HCT116 (cell line): ENCODE measurements at regions not wholly inside any gene's neighbourhood (a gene's known extent, or its start where the extent isn't known, plus 50 kb on each side); places are given as distances from the start of the nearest gene placed in this dataset.

Experiments
- ATAC-seq: fragments of 200-7000 bp; cut with Tn5 transposase; 2 replicates; pipeline ENCODE4 v1.9.1; 2020; ENCODE audit warnings: mild to moderate bottlenecking, moderate library complexity
- BruUV-seq: library from RNA; stranded (reverse); fragments of 400-500 nt; replicated peaks from 2 replicates; lab custom pipeline; 2021; lab: Mats Ljungman, UMichigan
- CTCF ChIA-PET: fragments of 300-600 bp; sonication (Branson Sonifier 250); formaldehyde crosslinking; loops from one replicate; lab custom pipeline; 2021; ENCODE audit warnings: antibody characterized with exemption; lab: Charles Lee
- POLR2A ChIA-PET: fragments of 300-600, 350-600 bp; sonication (Branson Sonifier 250); formaldehyde crosslinking; loops from one replicate; lab custom pipeline; 2021; ENCODE audit warnings: antibody characterized with exemption; lab: Charles Lee
- RAD21 ChIA-PET, 2 experiments: fragments of 300-600 bp; sonication (Branson Sonifier 250); formaldehyde crosslinking; loops; one replicate each; lab custom pipeline; 2023; ENCODE audit warnings: low total read pairs in 2 of 2; ENCODE audit not compliant: uncharacterized antibody in 2 of 2, unreplicated experiment in 2 of 2, low non-redundant PET in 1 of 2; lab: Charles Lee
- DNase-seq: peaks from one replicate; pipeline ENCODE4 v3.0.0-alpha.2; 2010; ENCODE audit warnings: low read depth, low spot score
- H2AFZ ChIP-seq: fragments of 200-600 bp; shearing (Covaris generic), sonication (generic); 2 replicates; pipeline ENCODE4 v1.6.1; 2017; ENCODE audit warnings: low read depth, mixed run types, mixed read lengths, antibody characterized with exemption, low read length; ENCODE audit not compliant: poor library complexity, severe bottlenecking
- H3K27ac ChIP-seq: 2 replicates; pipeline ENCODE4 v1.5.1; 2012; ENCODE audit warnings: low read depth, low read length
- H3K27me3 ChIP-seq: fragments of 200-600 bp; sonication (generic); 2 replicates; pipeline ENCODE4 v1.6.1; 2016; ENCODE audit warnings: mixed run types, low read length, mixed read lengths; ENCODE audit not compliant: insufficient read depth
- H3K36me3 ChIP-seq, 2 experiments: fragments of 200-500 bp in 1 of 2; fragments of 200-600 bp in 1 of 2; sonication (Bioruptor generic) in 1 of 2; sonication (generic) in 1 of 2; 2 replicates each; pipeline versions ENCODE4 v1.5.1 to v1.6.1; 2014 to 2016; ENCODE audit warnings: low read length in 2 of 2, inconsistent platforms in 1 of 2, mixed read lengths in 1 of 2, mixed run types in 1 of 2; ENCODE audit not compliant: insufficient read depth in 2 of 2, control insufficient read depth in 1 of 2
- H3K4me1 ChIP-seq, 2 experiments: fragments of 200-600 bp in 1 of 2; sonication (generic) in 1 of 2; 2 replicates each; pipeline versions ENCODE4 v1.5.1 to v1.6.1; 2012 to 2017; ENCODE audit warnings: low read length in 2 of 2, inconsistent platforms in 1 of 2, mild to moderate bottlenecking in 1 of 2, mixed read lengths in 1 of 2, mixed run types in 1 of 2, moderate library complexity in 1 of 2; ENCODE audit not compliant: insufficient read depth in 2 of 2, control insufficient read depth in 1 of 2
- H3K4me2 ChIP-seq: fragments of 200-600 bp; sonication (generic); 2 replicates; pipeline ENCODE4 v1.6.1; 2017; ENCODE audit warnings: mixed run types, low read length, mixed read lengths
- H3K4me3 ChIP-seq, 2 experiments: fragments of 200-600 bp in 1 of 2; sonication (generic) in 1 of 2; replicated peaks in 1 of 2; 2 replicates each; pipeline ENCODE4 v1.5.1; 2011 to 2016; ENCODE audit warnings: low read length in 2 of 2, control low read depth in 1 of 2, low read depth in 1 of 2, mild to moderate bottlenecking in 1 of 2, mixed read lengths in 1 of 2, mixed run types in 1 of 2
- H3K79me2 ChIP-seq: fragments of 200-600 bp; sonication (generic); 2 replicates; pipeline ENCODE4 v1.6.1; 2017; ENCODE audit warnings: mild to moderate bottlenecking, mixed run types, low read length, moderate library complexity, mixed read lengths; ENCODE audit not compliant: insufficient read depth
- H3K9ac ChIP-seq: fragments of 200-600 bp; sonication (generic); 2 replicates; pipeline ENCODE4 v1.6.1; 2016; ENCODE audit warnings: low read length, mixed read lengths
- H3K9me2 ChIP-seq: fragments of 200-600 bp; sonication (generic), shearing (Covaris generic); 2 replicates; pipeline ENCODE4 v1.6.1; 2017; ENCODE audit warnings: mixed run types, mild to moderate bottlenecking, moderate library complexity; ENCODE audit not compliant: insufficient read depth
- H3K9me3 ChIP-seq, 2 experiments: fragments of 200-500 bp in 1 of 2; fragments of 200-600 bp in 1 of 2; sonication (Bioruptor generic) in 1 of 2; sonication (generic) in 1 of 2; 2 replicates each; pipeline ENCODE4 v1.6.1; 2014 to 2017; ENCODE audit warnings: low read length in 2 of 2, mixed read lengths in 2 of 2, inconsistent platforms in 1 of 2, low read depth in 1 of 2, mild to moderate bottlenecking in 1 of 2, mixed run types in 1 of 2, moderate library complexity in 1 of 2; ENCODE audit not compliant: control insufficient read depth in 1 of 2, insufficient read depth in 1 of 2
- H4K20me1 ChIP-seq: fragments of 200-600 bp; sonication (generic), shearing (Covaris generic); 2 replicates; pipeline ENCODE4 v1.6.1; 2017; ENCODE audit warnings: mixed run types, mild to moderate bottlenecking, moderate library complexity; ENCODE audit not compliant: insufficient read depth
- EGR1 ChIP-seq: IDR thresholded peaks from 2 replicates; pipeline ENCODE4 v1.6.1; 2012; ENCODE audit warnings: low read depth
- EZH2phosphoT487 ChIP-seq: fragments of 200-600 bp; IDR thresholded peaks from 2 replicates; pipeline ENCODE4 v1.6.1; 2018; ENCODE audit warnings: antibody characterized with exemption, borderline replicate concordance
- POLR2A ChIP-seq: IDR thresholded peaks from 2 replicates; pipeline ENCODE4 v1.7.0; 2011; ENCODE audit warnings: borderline replicate concordance; ENCODE audit not compliant: insufficient read depth, insufficient read length; ENCODE audit errors: extremely low read depth
- RAD21 ChIP-seq: IDR thresholded peaks from 2 replicates; pipeline ENCODE4 v1.6.1; 2012; ENCODE audit warnings: low read depth, mild to moderate bottlenecking
- SIN3A ChIP-seq: IDR thresholded peaks from 2 replicates; pipeline ENCODE4 v1.6.1; 2012; ENCODE audit warnings: low read depth
- SP1 ChIP-seq: IDR thresholded peaks from 2 replicates; pipeline ENCODE4 v1.6.1; 2012; ENCODE audit warnings: low read depth
- SRF ChIP-seq: IDR thresholded peaks from 2 replicates; pipeline ENCODE4 v1.6.1; 2012; ENCODE audit warnings: low read depth
- TCF7L2 ChIP-seq: IDR thresholded peaks from 2 replicates; pipeline ENCODE4 v1.7.0; 2011; ENCODE audit warnings: borderline replicate concordance, inconsistent platforms; ENCODE audit not compliant: insufficient read depth, insufficient read length; ENCODE audit errors: extremely low read depth
- YY1 ChIP-seq: IDR thresholded peaks from 2 replicates; pipeline ENCODE4 v1.6.1; 2011; ENCODE audit warnings: low read length, low read depth, moderate library complexity, mild to moderate bottlenecking; ENCODE audit not compliant: insufficient replicate concordance; ENCODE audit errors: extremely low read depth
- ZNF274 ChIP-seq: fragments of 200-500 bp; sonication (Bioruptor generic); IDR thresholded peaks from 2 replicates; pipeline ENCODE4 v1.6.1; 2014; ENCODE audit warnings: mild to moderate bottlenecking, low read depth, low read length, inconsistent platforms
- intact Hi-C: fragments of 100-400 bp; cut with micrococcal nuclease; formaldehyde crosslinking; loops from 2 replicates; pipeline ENCODE4 v1.10.0; 2022
- TF ChIP-seq, protein P1 (sequence below): IDR thresholded peaks from 2 replicates; pipeline ENCODE4 v1.6.1; 2012; ENCODE audit warnings: low read depth

DNA sequence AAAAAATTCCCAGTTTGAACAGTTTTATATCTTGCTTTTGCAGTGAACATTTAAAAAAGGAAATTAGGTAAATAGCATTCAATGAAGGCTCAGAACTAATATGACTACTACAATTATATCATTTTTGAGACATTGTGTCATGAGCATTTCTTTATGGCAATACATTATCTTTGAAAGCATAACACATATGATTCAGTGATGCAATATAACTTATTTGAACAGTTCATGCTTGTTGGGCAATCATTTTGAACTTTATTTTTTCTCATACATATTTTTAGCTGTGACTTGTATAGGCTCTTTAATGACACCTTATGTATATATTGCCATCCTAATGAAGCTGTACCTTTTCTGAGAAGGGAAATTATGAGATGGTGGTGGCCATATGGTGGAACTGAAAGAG, 828.6 kb upstream of the NR2F2 start:
- RAD21 ChIA-PET: no interaction called here
- intact Hi-C loops: no loop called here
- Histone ChIP-seq H3K79me2 (no peaks in the 10 kb centered on the region), H2AFZ (no peak overlapping the region), H3K9me3 (no peaks in the 10 kb centered on the region), H3K4me3 (no peak overlapping the region), H3K9me2 (no peaks in the 10 kb centered on the region), H3K4me2 (no peak overlapping the region), H3K4me1 (no peaks in the 10 kb centered on the region), H3K9ac (no peak overlapping the region), H3K36me3 (no peaks in the 10 kb centered on the region), H3K27ac (no peak overlapping the region), H3K27me3 (no peaks in the 10 kb centered on the region), H4K20me1 (no peaks in the 10 kb centered on the region)
- ATAC-seq (no peak), DNase-seq (no peak)
- CTCF ChIA-PET: no interaction called here
- no TSS peak for BruUV-seq
- POLR2A ChIA-PET: no interaction called here
- no peak for TF ChIP-seq SIN3A
- TF ChIP-seq EGR1: no peak
- TF ChIP-seq YY1: no peak
- no peak for TF ChIP-seq EZH2phosphoT487
- no peak for TF ChIP-seq RAD21
- no peak for TF ChIP-seq POLR2A
- no peak for TF ChIP-seq SP1
- no peak for TF ChIP-seq ZNF274
- no peak for TF ChIP-seq SRF
- TF ChIP-seq, protein P1, sequence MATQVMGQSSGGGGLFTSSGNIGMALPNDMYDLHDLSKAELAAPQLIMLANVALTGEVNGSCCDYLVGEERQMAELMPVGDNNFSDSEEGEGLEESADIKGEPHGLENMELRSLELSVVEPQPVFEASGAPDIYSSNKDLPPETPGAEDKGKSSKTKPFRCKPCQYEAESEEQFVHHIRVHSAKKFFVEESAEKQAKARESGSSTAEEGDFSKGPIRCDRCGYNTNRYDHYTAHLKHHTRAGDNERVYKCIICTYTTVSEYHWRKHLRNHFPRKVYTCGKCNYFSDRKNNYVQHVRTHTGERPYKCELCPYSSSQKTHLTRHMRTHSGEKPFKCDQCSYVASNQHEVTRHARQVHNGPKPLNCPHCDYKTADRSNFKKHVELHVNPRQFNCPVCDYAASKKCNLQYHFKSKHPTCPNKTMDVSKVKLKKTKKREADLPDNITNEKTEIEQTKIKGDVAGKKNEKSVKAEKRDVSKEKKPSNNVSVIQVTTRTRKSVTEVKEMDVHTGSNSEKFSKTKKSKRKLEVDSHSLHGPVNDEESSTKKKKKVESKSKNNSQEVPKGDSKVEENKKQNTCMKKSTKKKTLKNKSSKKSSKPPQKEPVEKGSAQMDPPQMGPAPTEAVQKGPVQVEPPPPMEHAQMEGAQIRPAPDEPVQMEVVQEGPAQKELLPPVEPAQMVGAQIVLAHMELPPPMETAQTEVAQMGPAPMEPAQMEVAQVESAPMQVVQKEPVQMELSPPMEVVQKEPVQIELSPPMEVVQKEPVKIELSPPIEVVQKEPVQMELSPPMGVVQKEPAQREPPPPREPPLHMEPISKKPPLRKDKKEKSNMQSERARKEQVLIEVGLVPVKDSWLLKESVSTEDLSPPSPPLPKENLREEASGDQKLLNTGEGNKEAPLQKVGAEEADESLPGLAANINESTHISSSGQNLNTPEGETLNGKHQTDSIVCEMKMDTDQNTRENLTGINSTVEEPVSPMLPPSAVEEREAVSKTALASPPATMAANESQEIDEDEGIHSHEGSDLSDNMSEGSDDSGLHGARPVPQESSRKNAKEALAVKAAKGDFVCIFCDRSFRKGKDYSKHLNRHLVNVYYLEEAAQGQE: no peak
- no peak for TF ChIP-seq TCF7L2
